ENCODE measurements at regions not wholly inside any gene's neighbourhood (a gene's known extent, or its start where the extent isn't known, plus 50 kb on each side); places are given as distances from the start of the nearest gene placed in this dataset.
"Not testable (repeated sequence)": the region's sequence is repeated elsewhere in the genome, so short reads cannot be mapped to it uniquely, and the experiment has no call there.

- no peak for DNase-seq (ENCODE audit: low read depth)
- in situ Hi-C loops (cut with HindIII; ENCODE audit: low pct_unique_long_range_greater_than_20kb, low sequenced_read_pairs): no loop called here
Observed at GRCh38 chr5:94102849-94103248, 361.4 kb upstream of the POU5F2 start.

GRCh38 chr5:94097384-94097783, 356.0 kb upstream of the POU5F2 start:
- DNase-seq (ENCODE audit: low read depth); in situ Hi-C loops (cut with HindIII; ENCODE audit: low pct_unique_long_range_greater_than_20kb, low sequenced_read_pairs): not testable (repeated sequence)

GRCh38 chr5:94094793-94095441, 353.5 kb upstream of the POU5F2 start:
- DNase-seq (ENCODE audit: low read depth): no peak
- in situ Hi-C loops (cut with HindIII; ENCODE audit: low pct_unique_long_range_greater_than_20kb, low sequenced_read_pairs): no loop called here

- DNase-seq (ENCODE audit: low read depth): no peak
- in situ Hi-C loops (cut with HindIII; ENCODE audit: low pct_unique_long_range_greater_than_20kb, low sequenced_read_pairs): no loop called here
Observed at GRCh38 chr5:94093300-94093699, 351.9 kb upstream of the POU5F2 start.

- DNase-seq (ENCODE audit: low read depth); in situ Hi-C loops (cut with HindIII; ENCODE audit: low pct_unique_long_range_greater_than_20kb, low sequenced_read_pairs): not testable (repeated sequence)
Observed at GRCh38 chr5:94086635-94087034, 345.2 kb upstream of the POU5F2 start.

GRCh38 chr5:94086194-94086593, 344.8 kb upstream of the POU5F2 start:
- in situ Hi-C loops (cut with HindIII; ENCODE audit: low pct_unique_long_range_greater_than_20kb, low sequenced_read_pairs): no loop called here
- DNase-seq (ENCODE audit: low read depth): no peak

GRCh38 chr5:94082405-94082804, 341.0 kb upstream of the POU5F2 start:
- in situ Hi-C loops (cut with HindIII; ENCODE audit: low pct_unique_long_range_greater_than_20kb, low sequenced_read_pairs): no loop called here
- DNase-seq (ENCODE audit: low read depth): no peak

GRCh38 chr5:94081088-94081487, 339.7 kb upstream of the POU5F2 start:
- DNase-seq (ENCODE audit: low read depth): no peak
- in situ Hi-C loops (cut with HindIII; ENCODE audit: low pct_unique_long_range_greater_than_20kb, low sequenced_read_pairs): no loop called here

GRCh38 chr5:94080390-94080789, 339.0 kb upstream of the POU5F2 start:
- in situ Hi-C loops (cut with HindIII; ENCODE audit: low pct_unique_long_range_greater_than_20kb, low sequenced_read_pairs): no loop called here
- DNase-seq (ENCODE audit: low read depth): no peak

- in situ Hi-C loops (cut with HindIII; ENCODE audit: low pct_unique_long_range_greater_than_20kb, low sequenced_read_pairs): no loop called here
- no peak for DNase-seq (ENCODE audit: low read depth)
Observed at GRCh38 chr5:94072116-94072515, 330.7 kb upstream of the POU5F2 start.

- in situ Hi-C loops (cut with HindIII; ENCODE audit: low pct_unique_long_range_greater_than_20kb, low sequenced_read_pairs): no loop called here
- no peak for DNase-seq (ENCODE audit: low read depth)
Observed at GRCh38 chr5:94066437-94067207, 325.2 kb upstream of the POU5F2 start.

- no peak for DNase-seq (ENCODE audit: low read depth)
- in situ Hi-C loops (cut with HindIII; ENCODE audit: low pct_unique_long_range_greater_than_20kb, low sequenced_read_pairs): no loop called here
Observed at GRCh38 chr5:94064025-94064424, 322.6 kb upstream of the POU5F2 start.

GRCh38 chr5:94057655-94058054, 316.3 kb upstream of the POU5F2 start:
- in situ Hi-C loops (cut with HindIII; ENCODE audit: low pct_unique_long_range_greater_than_20kb, low sequenced_read_pairs): no loop called here

GRCh38 chr5:94057217-94057616, 315.8 kb upstream of the POU5F2 start:
- DNase-seq (ENCODE audit: low read depth): no peak
- in situ Hi-C loops (cut with HindIII; ENCODE audit: low pct_unique_long_range_greater_than_20kb, low sequenced_read_pairs): no loop called here

More at GRCh38 chr5:94057655-94058054, 316.3 kb upstream of the POU5F2 start:
- no peak for DNase-seq (ENCODE audit: low read depth)

- DNase-seq (ENCODE audit: low read depth); in situ Hi-C loops (cut with HindIII; ENCODE audit: low pct_unique_long_range_greater_than_20kb, low sequenced_read_pairs): not testable (repeated sequence)
Observed at GRCh38 chr5:94049307-94049922, 308.0 kb upstream of the POU5F2 start.

- DNase-seq (ENCODE audit: low read depth): no peak
- in situ Hi-C loops (cut with HindIII; ENCODE audit: low pct_unique_long_range_greater_than_20kb, low sequenced_read_pairs): no loop called here
Observed at GRCh38 chr5:94045839-94046782, 304.7 kb upstream of the POU5F2 start.

- in situ Hi-C loops (cut with HindIII; ENCODE audit: low pct_unique_long_range_greater_than_20kb, low sequenced_read_pairs): no loop called here
- no peak for DNase-seq (ENCODE audit: low read depth)
Observed at GRCh38 chr5:94043311-94043710, 301.9 kb upstream of the POU5F2 start.

GRCh38 chr5:94040591-94041148, 299.3 kb upstream of the POU5F2 start:
- in situ Hi-C loops (cut with HindIII; ENCODE audit: low pct_unique_long_range_greater_than_20kb, low sequenced_read_pairs): no loop called here
- DNase-seq (ENCODE audit: low read depth): no peak
